IPS-20b (cell line): ENCODE measurements at regions not wholly inside any gene's neighbourhood (a gene's known extent, or its start where the extent isn't known, plus 50 kb on each side); places are given as distances from the start of the nearest gene placed in this dataset.

Source experiments
- H3K27ac ChIP-seq: one replicate; pipeline ENCODE4 v1.5.1; 2013; ENCODE audit warnings: low read length
- H3K27me3 ChIP-seq: 2 replicates; pipeline ENCODE4 v1.6.1; 2013; ENCODE audit warnings: mild to moderate bottlenecking, low read length, inconsistent platforms; ENCODE audit not compliant: insufficient read depth
- H3K36me3 ChIP-seq: 2 replicates; pipeline ENCODE4 v1.6.1; 2013; ENCODE audit warnings: low read depth, mild to moderate bottlenecking, inconsistent platforms, low read length, moderate library complexity; ENCODE audit not compliant: insufficient read depth
- H3K4me1 ChIP-seq: 2 replicates; pipeline ENCODE4 v1.6.1; 2013; ENCODE audit warnings: mild to moderate bottlenecking, control low read depth, inconsistent platforms, low read length, moderate library complexity; ENCODE audit not compliant: insufficient read depth
- H3K4me3 ChIP-seq: 2 replicates; pipeline ENCODE4 v1.5.1; 2013; ENCODE audit warnings: mild to moderate bottlenecking, low read length, inconsistent platforms
- H3K9ac ChIP-seq: 2 replicates; pipeline ENCODE4 v1.6.1; 2013; ENCODE audit warnings: low read depth, mild to moderate bottlenecking, inconsistent platforms, low read length, moderate library complexity
- H3K9me3 ChIP-seq: 2 replicates; pipeline ENCODE4 v1.6.1; 2013; ENCODE audit warnings: mild to moderate bottlenecking, low read depth, low read length, inconsistent platforms; ENCODE audit not compliant: insufficient read depth

DNA sequence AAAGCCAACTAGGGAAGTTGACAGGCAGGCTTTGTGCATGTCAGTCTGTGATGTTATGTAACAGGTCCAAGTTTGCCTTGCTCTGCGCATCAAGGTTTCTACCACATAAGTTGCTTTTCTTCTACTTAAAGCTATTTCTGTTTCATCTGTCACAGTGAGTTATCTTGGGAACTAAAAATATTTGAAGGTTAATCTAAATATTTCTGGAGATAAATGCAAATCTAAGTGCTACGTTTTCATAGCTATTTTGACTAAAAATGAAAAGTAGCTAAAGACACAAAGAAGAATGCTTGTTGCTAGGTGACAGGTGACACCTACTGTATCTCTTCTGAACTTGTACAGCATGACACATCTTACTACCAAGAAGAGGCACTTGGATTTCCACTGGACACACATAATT lies 135.6 kb downstream of the KLF12 start:
- no peak overlapping the region for H3K9ac ChIP-seq
- H3K4me3 ChIP-seq, result no peak overlapping the region

DNA sequence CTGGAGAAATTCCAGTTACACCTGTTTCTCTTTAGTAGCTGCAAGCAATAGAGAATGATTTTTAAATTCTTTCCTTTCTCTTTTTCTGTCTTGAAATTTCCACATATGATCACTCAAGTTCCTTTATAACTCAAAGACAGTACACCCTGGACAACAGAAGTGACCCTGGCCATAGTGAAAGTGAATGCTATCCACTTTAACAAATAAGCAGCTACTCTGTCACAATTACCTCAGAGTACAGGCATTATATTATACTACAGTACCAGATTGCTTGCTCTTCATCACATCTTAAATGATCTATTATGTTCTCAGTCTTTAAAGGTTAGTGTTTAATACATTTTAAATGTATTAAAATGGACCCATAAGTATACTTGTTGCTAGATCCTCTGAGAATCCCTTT lies 136.2 kb downstream of the KLF12 start:
- H3K27ac ChIP-seq, result no peak overlapping the region
- H3K4me1 ChIP-seq, result peaks cover 16% of the 10 kb centered on the region; the same call in 1 of the 2 replicates
- H3K9ac ChIP-seq, result no peak overlapping the region
- H3K4me3 ChIP-seq, result no peak overlapping the region
- no peaks in the 10 kb centered on the region for H3K9me3 ChIP-seq
- no peaks in the 10 kb centered on the region for H3K27me3 ChIP-seq
- H3K36me3 ChIP-seq, result no peaks in the 10 kb centered on the region

More for the DNA sequence above, 135.6 kb downstream of the KLF12 start:
- peaks cover 11% of the 10 kb centered on the region; the same call in 1 of the 2 replicates for H3K4me1 ChIP-seq
- no peaks in the 10 kb centered on the region for H3K36me3 ChIP-seq
- H3K9me3 ChIP-seq, result no peaks in the 10 kb centered on the region
- H3K27me3 ChIP-seq, result no peaks in the 10 kb centered on the region
- no peak overlapping the region for H3K27ac ChIP-seq

DNA sequence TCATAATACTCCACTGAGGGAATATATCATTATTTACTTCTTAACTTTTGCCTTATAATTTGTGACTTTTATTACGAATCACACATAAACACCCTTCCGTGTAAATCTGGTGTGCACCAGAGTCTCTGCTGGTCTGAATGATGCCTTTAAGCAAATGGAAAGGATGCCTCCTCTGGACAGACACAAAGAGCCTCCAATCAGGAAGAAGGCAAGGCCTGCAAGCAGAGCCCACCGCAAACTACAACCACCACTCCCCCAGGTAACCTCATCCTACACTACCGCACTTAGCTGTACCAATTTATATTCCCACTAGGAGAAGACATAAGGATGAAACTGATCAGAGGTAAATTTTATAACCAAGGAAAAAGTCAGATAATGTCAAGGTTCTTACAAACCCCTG lies 137.6 kb downstream of the KLF12 start:
- H3K9me3 ChIP-seq, result no peaks in the 10 kb centered on the region
- H3K4me3 ChIP-seq, result no peak overlapping the region
- H3K4me1 ChIP-seq, result peaks cover 21% of the 10 kb centered on the region; the same call in 1 of the 2 replicates
- no peak overlapping the region for H3K27ac ChIP-seq
- H3K9ac ChIP-seq, result no peak overlapping the region
- H3K27me3 ChIP-seq, result no peaks in the 10 kb centered on the region
- no peaks in the 10 kb centered on the region for H3K36me3 ChIP-seq

DNA sequence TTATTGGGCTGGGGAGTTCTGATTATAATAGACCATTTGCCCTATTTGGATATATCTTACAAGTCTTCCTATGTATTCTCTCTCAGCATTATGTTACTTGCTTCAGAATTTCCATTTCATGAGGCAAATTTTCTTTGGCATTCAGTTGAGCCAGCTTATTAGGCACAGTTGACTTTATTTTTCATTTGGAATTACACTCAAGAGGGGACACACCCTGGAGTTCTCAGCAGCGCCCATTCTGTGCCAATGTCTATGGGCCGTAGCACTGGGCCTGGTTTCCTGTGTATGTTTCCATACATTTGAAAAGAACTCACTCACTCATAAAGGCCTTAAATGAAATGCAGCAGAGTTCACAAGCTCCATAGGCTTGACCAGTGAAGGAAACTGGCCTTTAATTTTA lies 138.5 kb downstream of the KLF12 start:
- Histone ChIP-seq H3K4me3 (no peak overlapping the region), H3K9me3 (no peaks in the 10 kb centered on the region), H3K9ac (no peak overlapping the region), H3K4me1 (peaks cover 21% of the 10 kb centered on the region; the same call in 1 of the 2 replicates), H3K36me3 (no peaks in the 10 kb centered on the region), H3K27me3 (no peaks in the 10 kb centered on the region), H3K27ac (no peak overlapping the region)

DNA sequence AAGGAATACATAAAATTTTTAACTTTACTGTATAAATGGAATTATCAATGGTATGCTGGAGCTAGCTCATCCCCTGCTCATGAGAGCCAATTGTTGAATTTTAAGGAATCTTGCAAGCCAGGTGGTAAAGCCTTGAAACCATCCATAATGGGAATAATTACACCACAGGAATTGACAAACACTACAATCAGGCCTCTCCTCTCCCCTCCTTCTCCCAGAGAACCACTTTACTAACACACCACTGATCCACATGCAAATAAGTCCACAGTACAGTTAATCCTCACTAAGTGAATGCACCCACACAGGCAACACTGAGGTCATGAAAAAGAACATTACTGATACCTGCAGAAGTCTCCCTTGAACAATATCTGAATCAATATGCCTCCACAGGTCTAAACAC lies 140.5 kb downstream of the KLF12 start:
- Histone ChIP-seq H3K4me3 (no peak overlapping the region), H3K27ac (no peak overlapping the region), H3K4me1 (peaks cover 26% of the 10 kb centered on the region; the same call in 1 of the 2 replicates), H3K36me3 (no peaks in the 10 kb centered on the region), H3K9me3 (no peaks in the 10 kb centered on the region), H3K9ac (no peak overlapping the region), H3K27me3 (no peaks in the 10 kb centered on the region)

DNA sequence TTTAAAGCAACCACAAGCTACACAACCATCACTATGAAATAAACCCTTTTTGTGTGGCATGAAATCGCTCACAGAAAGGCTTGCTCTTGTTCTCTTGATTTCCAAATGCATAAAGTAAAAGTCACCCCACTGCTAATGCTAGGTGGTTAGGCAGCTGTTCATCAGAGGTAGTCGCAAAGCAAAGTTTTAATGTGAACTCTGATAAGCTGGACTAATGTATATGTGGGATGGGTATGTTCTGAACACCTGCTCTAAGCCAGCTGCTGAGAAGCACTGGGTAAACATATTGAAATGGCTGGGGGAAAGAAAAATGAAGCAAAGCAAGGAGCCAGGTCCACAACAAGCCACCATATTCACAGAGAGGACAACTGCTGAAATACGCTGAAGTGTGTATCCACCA lies 142.3 kb downstream of the KLF12 start:
- Histone ChIP-seq H3K4me3 (no peak overlapping the region), H3K4me1 (peaks cover 26% of the 10 kb centered on the region; the same call in 1 of the 2 replicates), H3K9me3 (no peaks in the 10 kb centered on the region), H3K27me3 (no peaks in the 10 kb centered on the region), H3K9ac (no peak overlapping the region), H3K27ac (no peak overlapping the region), H3K36me3 (no peaks in the 10 kb centered on the region)

DNA sequence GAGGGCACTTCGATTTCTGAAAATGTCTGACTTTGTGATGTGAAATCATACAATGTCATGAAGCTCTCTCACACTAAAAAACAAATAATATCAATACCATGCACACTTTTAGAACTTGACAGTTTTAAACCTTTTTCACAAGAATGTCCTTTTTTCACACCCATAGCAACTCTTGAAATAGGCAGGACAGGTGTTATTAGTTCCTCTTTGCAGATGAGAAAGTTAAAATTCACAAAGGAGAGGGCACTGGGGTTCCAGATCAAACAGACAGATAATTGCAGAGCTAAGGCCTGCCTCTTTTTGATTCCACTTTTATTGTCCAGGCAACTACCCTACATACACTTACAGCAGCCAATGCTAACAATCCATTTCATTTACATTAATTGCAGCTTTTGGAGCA lies 142.8 kb downstream of the KLF12 start:
- H3K27me3 ChIP-seq, result no peaks in the 10 kb centered on the region
- no peak overlapping the region for H3K27ac ChIP-seq
- peaks cover 26% of the 10 kb centered on the region; the same call in 1 of the 2 replicates for H3K4me1 ChIP-seq
- no peaks in the 10 kb centered on the region for H3K36me3 ChIP-seq
- no peaks in the 10 kb centered on the region for H3K9me3 ChIP-seq
- H3K4me3 ChIP-seq, result no peak overlapping the region
- H3K9ac ChIP-seq, result no peak overlapping the region

DNA sequence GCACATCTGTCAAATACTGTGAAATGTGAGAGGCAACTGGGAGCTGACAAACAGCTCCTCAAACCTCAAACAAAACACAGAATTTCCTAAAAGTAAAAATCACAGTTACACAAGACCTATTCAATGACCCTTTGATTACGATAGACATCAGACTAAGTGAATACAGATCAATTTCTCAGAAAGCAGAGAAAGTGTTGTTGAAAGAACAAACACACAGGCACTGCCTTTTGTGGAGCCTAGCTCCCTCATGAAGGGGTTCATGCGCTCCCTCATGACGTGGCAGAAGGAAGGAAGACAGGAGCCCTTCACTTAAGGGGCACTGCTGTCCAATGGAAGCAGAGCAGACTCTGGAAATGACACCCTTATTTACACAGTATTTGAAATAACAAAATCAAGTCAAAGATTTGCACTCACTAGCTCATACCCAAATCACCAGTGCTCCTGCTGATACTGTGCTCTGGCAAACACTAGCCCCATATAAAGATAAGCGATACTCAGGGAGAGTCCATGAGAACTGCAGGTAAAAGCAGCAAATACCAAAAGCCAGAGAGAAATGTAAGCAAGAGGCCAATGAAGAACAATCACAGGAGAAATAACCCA lies 144.9 kb downstream of the KLF12 start:
- no peaks in the 10 kb centered on the region for H3K9me3 ChIP-seq
- H3K4me1 ChIP-seq, result peaks cover 31% of the 10 kb centered on the region
- H3K9ac ChIP-seq, result no peak overlapping the region
- H3K4me3 ChIP-seq, result no peak overlapping the region
- H3K36me3 ChIP-seq, result no peaks in the 10 kb centered on the region
- H3K27ac ChIP-seq, result no peak overlapping the region
- no peaks in the 10 kb centered on the region for H3K27me3 ChIP-seq

DNA sequence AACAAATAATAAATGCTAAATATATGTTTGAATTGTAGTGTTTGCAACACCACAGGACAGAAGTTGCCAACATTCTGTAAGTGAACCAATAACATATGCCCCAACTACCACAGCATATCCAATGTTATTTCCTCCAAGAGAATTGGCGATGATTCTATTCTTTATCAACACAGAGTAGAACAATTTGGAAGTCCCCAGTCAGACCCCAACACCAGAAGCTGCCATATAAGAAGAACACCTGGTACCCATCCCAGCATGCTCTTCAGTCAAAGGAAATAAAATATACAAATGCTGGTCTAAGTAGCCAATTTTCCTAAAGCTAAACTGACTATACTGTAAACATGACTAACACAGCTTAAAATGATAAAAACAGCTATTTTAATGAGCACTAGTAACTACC lies 145.7 kb downstream of the KLF12 start:
- no peaks in the 10 kb centered on the region for H3K9me3 ChIP-seq
- H3K4me3 ChIP-seq, result no peak overlapping the region
- H3K27me3 ChIP-seq, result no peaks in the 10 kb centered on the region
- peaks cover 23% of the 10 kb centered on the region for H3K4me1 ChIP-seq
- no peaks in the 10 kb centered on the region for H3K36me3 ChIP-seq
- no peak overlapping the region for H3K27ac ChIP-seq
- no peak overlapping the region for H3K9ac ChIP-seq

DNA sequence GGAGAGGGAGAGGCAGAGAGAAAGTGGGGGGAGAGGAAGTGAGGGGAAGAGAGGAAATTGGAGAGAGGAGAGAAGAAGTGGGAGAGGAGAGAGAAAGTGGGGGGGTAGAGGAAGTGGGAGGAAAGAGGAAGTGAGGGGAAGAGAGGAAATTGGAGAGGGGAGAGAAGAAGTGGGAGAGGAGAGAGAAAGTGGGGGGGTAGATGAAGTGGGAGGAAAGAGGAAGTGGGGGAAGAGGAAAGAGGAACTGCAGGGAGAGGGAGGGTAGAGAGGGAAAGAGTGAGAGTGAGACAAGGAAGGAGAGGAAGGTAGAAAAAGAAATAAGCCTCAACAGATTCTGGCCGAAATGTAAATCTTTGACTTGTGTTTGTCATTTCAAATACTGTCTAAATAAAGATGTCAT lies 146.6 kb downstream of the KLF12 start:
- Histone ChIP-seq H3K4me1 (peaks cover 18% of the 10 kb centered on the region), H3K36me3 (no peaks in the 10 kb centered on the region), H3K27me3 (no peaks in the 10 kb centered on the region), H3K9me3 (no peaks in the 10 kb centered on the region), H3K4me3 (no peak overlapping the region), H3K9ac (no peak overlapping the region), H3K27ac (no peak overlapping the region)

DNA sequence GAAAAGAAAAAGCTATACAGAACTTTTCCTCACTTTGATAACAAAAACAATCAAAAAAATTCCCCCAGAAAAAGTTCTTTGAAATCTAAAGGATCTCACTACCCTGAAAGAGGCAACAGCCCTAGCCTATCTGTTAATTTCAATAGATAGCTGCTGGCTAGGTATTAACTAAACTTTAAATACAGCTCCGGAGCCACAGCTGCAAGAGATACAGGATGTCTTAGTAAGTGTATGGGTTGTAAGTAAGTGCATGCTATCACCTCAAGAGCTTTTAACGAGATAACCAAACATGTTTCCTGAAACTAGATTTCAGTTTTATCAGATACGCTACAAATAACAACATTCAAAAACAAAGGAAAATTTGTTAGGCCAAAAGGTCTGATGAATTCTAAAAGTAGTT lies 148.4 kb downstream of the KLF12 start:
- Histone ChIP-seq H3K27ac (no peak overlapping the region), H3K27me3 (no peaks in the 10 kb centered on the region), H3K4me3 (no peak overlapping the region), H3K9ac (no peak overlapping the region), H3K36me3 (no peaks in the 10 kb centered on the region), H3K9me3 (no peaks in the 10 kb centered on the region), H3K4me1 (peaks cover 21% of the 10 kb centered on the region)

DNA sequence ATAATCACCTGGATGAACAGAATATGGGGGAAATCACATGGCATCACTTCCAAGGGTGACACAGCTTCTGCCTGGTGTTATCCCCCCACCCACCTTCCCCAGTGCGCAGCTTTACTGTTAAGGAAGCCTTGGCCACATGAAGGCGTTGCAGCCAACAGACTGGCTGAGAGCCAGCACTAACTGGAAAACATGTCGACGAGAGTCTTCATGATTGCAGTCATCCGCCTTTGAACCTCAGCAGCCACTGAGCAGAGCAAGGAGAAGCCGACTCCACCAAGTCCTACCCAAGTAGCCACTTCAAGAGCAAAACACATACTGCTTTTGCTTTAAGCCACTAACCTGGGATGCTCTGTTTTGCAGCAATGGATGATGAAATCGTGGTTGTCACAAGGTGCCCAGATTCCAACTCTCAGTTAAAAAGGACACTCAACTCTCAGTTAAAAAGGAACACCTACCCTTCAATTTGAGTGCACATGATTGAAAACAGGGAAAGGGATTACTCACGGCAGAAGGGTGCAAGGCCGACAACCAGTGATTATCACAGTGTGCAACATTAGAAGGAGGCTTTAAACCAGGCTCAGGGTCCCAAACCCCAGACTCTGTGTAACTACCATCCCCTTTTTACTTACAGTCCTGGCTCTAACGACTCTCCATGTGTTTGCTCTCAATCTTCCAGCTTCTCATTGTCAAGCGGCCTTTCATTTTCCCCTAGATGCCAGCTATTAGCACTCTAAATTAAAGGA lies 149.1 kb downstream of the KLF12 start:
- Histone ChIP-seq H3K36me3 (no peaks in the 10 kb centered on the region), H3K9ac (no peak overlapping the region), H3K9me3 (no peaks in the 10 kb centered on the region), H3K4me1 (peaks cover 21% of the 10 kb centered on the region), H3K27me3 (no peaks in the 10 kb centered on the region), H3K4me3 (no peak overlapping the region), H3K27ac (no peak overlapping the region)
